ENCODE measurements at regions not wholly inside any gene's neighbourhood (a gene's known extent, or its start where the extent isn't known, plus 50 kb on each side); places are given as distances from the start of the nearest gene placed in this dataset.

DNA sequence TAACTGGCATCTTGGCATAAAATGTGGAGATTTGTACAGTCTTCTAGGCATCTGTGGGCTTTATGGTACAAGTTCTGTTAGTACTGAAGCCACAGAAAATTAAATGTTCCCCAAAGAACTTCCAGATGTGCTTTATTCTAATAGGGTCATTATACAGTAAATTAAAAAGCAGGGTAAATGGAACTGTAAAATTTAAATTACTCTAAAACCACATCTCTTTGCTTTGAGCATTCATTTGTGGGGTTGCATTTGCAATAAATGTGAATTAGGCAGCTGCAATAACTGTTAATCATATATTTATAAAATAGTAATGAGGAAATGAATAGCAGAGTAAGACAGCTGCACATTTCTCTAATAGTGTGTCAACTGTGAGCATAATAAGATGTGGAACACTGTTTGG, 151.5 kb downstream of the BUB3 start:
- TF ChIP-seq, protein P1, sequence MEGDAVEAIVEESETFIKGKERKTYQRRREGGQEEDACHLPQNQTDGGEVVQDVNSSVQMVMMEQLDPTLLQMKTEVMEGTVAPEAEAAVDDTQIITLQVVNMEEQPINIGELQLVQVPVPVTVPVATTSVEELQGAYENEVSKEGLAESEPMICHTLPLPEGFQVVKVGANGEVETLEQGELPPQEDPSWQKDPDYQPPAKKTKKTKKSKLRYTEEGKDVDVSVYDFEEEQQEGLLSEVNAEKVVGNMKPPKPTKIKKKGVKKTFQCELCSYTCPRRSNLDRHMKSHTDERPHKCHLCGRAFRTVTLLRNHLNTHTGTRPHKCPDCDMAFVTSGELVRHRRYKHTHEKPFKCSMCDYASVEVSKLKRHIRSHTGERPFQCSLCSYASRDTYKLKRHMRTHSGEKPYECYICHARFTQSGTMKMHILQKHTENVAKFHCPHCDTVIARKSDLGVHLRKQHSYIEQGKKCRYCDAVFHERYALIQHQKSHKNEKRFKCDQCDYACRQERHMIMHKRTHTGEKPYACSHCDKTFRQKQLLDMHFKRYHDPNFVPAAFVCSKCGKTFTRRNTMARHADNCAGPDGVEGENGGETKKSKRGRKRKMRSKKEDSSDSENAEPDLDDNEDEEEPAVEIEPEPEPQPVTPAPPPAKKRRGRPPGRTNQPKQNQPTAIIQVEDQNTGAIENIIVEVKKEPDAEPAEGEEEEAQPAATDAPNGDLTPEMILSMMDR (IDR thresholded peaks at IDR 0.05): no peak
- no peak for TF ChIP-seq POLR2AphosphoS5 (IDR thresholded peaks at IDR 0.05; ENCODE audit: insufficient read depth in 1 of 2, low read depth in 1 of 2)

Measured in vagina (tissue), 2 donors.